OCI-LY7 (cell line): ENCODE measurements at regions not wholly inside any gene's neighbourhood (a gene's known extent, or its start where the extent isn't known, plus 50 kb on each side); places are given as distances from the start of the nearest gene placed in this dataset.
"Not testable (repeated sequence)": the region's sequence is repeated elsewhere in the genome, so short reads cannot be mapped to it uniquely, and the experiment has no call there.

Experiments used
- BruUV-seq: library from RNA; stranded (reverse); fragments of 400-500 nt; replicated peaks from 2 replicates; lab custom pipeline; 2021; lab: Mats Ljungman, UMichigan
- CTCF ChIA-PET: fragments of 300-600 bp; sonication (Branson Sonifier 250); formaldehyde crosslinking; loops from one replicate; lab custom pipeline; 2022; ENCODE audit warnings: antibody characterized with exemption; ENCODE audit not compliant: unreplicated experiment; lab: Charles Lee
- POLR2A ChIA-PET: fragments of 300-600 bp; sonication (Branson Sonifier 250); formaldehyde crosslinking; loops from one replicate; lab custom pipeline; 2022; ENCODE audit warnings: antibody characterized with exemption; lab: Charles Lee
- DNase-seq: peaks from one replicate; pipeline ENCODE4 v3.0.0-alpha.2; 2015; ENCODE audit warnings: low spot score
- H2AFZ ChIP-seq: fragments of 200-600 bp; sonication (generic), shearing (Covaris generic); 2 replicates; pipeline ENCODE4 v1.6.1; 2014; ENCODE audit warnings: mild to moderate bottlenecking, antibody characterized with exemption, low read length, moderate library complexity
- H3K27ac ChIP-seq: fragments of 200-600 bp; sonication (generic); 2 replicates; pipeline ENCODE4 v1.5.1; 2014; ENCODE audit warnings: mixed run types, low read depth, mild to moderate bottlenecking, moderate library complexity, low read length, inconsistent platforms; ENCODE audit not compliant: poor library complexity, severe bottlenecking
- H3K36me3 ChIP-seq: fragments of 200-600 bp; sonication (generic); 2 replicates; pipeline ENCODE4 v1.6.1; 2014; ENCODE audit warnings: mild to moderate bottlenecking, antibody characterized with exemption, low read length, moderate library complexity, mixed read lengths; ENCODE audit not compliant: insufficient read depth
- H3K4me1 ChIP-seq: fragments of 200-600 bp; sonication (generic); 2 replicates; pipeline ENCODE4 v1.5.1; 2014; ENCODE audit warnings: mild to moderate bottlenecking, low read length; ENCODE audit not compliant: insufficient read depth, poor library complexity, severe bottlenecking
- H3K4me2 ChIP-seq: fragments of 200-600 bp; sonication (generic); 2 replicates; pipeline ENCODE4 v1.6.1; 2014; ENCODE audit warnings: mild to moderate bottlenecking, low read length
- H3K4me3 ChIP-seq: fragments of 200-600 bp; sonication (generic); 2 replicates; pipeline ENCODE4 v1.5.1; 2014; ENCODE audit warnings: mild to moderate bottlenecking, low read depth, low read length; ENCODE audit not compliant: poor library complexity, severe bottlenecking
- H3K79me2 ChIP-seq: fragments of 200-600 bp; sonication (generic); 2 replicates; pipeline ENCODE4 v1.6.1; 2016; ENCODE audit warnings: low read depth, mild to moderate bottlenecking, low read length, moderate library complexity, mixed read lengths; ENCODE audit not compliant: insufficient read depth
- H3K9me2 ChIP-seq: fragments of 200-600 bp; sonication (generic); 2 replicates; pipeline ENCODE4 v1.6.1; 2016; ENCODE audit warnings: mild to moderate bottlenecking, low read length, mixed read lengths; ENCODE audit not compliant: insufficient read depth
- H3K9me3 ChIP-seq: fragments of 200-600 bp; sonication (generic); 2 replicates; pipeline ENCODE4 v1.6.1; 2014; ENCODE audit warnings: mild to moderate bottlenecking, mixed run types, low read length, mixed read lengths
- H4K20me1 ChIP-seq: fragments of 200-600 bp; sonication (generic); 2 replicates; pipeline ENCODE4 v1.6.1; 2014; ENCODE audit warnings: mild to moderate bottlenecking, antibody characterized with exemption, low read length, moderate library complexity, mixed read lengths; ENCODE audit not compliant: insufficient read depth
- CTCF ChIP-seq: fragments of 200-600 bp; sonication (generic); conservative IDR thresholded peaks from 2 replicates; pipeline ENCODE4 v1.5.1; 2014; ENCODE audit warnings: mild to moderate bottlenecking, antibody characterized with exemption, low read length, moderate library complexity, mixed read lengths
- EZH2phosphoT487 ChIP-seq: fragments of 200-600 bp; sonication (generic); IDR thresholded peaks from 2 replicates; pipeline ENCODE4 v1.6.1; 2018; ENCODE audit warnings: low read depth, borderline replicate concordance, mild to moderate bottlenecking, mixed run types, antibody characterized with exemption, low read length, moderate library complexity, mixed read lengths
- intact Hi-C: fragments of 100-400 bp; cut with micrococcal nuclease; formaldehyde crosslinking; loops from one replicate; pipeline ENCODE4 v1.10.0; 2022; ENCODE audit not compliant: unreplicated experiment

GRCh38 chr12:116327992-116328391 is 50.5 kb upstream of the MED13L start:
- H3K9me3 ChIP-seq, H3K4me1 ChIP-seq, H3K9me2 ChIP-seq, POLR2A ChIA-PET, H3K4me2 ChIP-seq, H3K79me2 ChIP-seq, H3K36me3 ChIP-seq, H3K27ac ChIP-seq, H4K20me1 ChIP-seq, DNase-seq, intact Hi-C loops, H3K4me3 ChIP-seq, CTCF ChIA-PET, BruUV-seq, H2AFZ ChIP-seq: not testable (repeated sequence)

GRCh38 chr12:116331876-116332275 is 54.4 kb upstream of the MED13L start:
- Histone ChIP-seq H3K9me3 (no peaks in the 10 kb centered on the region), H3K79me2 (no peaks in the 10 kb centered on the region), H3K4me3 (no peak overlapping the region), H3K4me1 (no peaks in the 10 kb centered on the region), H4K20me1 (no peaks in the 10 kb centered on the region), H3K9me2 (no peaks in the 10 kb centered on the region), H3K27ac (no peak overlapping the region), H3K4me2 (no peak overlapping the region), H3K36me3 (no peaks in the 10 kb centered on the region), H2AFZ (no peak overlapping the region)
- intact Hi-C loops, result loop anchor here (10.0 kb wide), 1 partner anchor 263 kb away; no protein-coding TSS in a partner anchor
- BruUV-seq, result no TSS peak
- DNase-seq, result no peak
- no peak for TF ChIP-seq CTCF
- TF ChIP-seq EZH2phosphoT487, result no peak
- CTCF ChIA-PET, result no interaction called here
- POLR2A ChIA-PET, result no interaction called here

- Histone ChIP-seq H3K4me2 (no peak overlapping the region), H3K4me1 (no peaks in the 10 kb centered on the region), H3K9me2 (no peaks in the 10 kb centered on the region), H3K36me3 (no peaks in the 10 kb centered on the region), H3K79me2 (no peaks in the 10 kb centered on the region), H3K4me3 (no peak overlapping the region), H4K20me1 (no peaks in the 10 kb centered on the region), H3K9me3 (no peaks in the 10 kb centered on the region), H3K27ac (no peak overlapping the region), H2AFZ (no peak overlapping the region)
- no peak for DNase-seq
- no TSS peak for BruUV-seq
- intact Hi-C loops, result loop anchor here (10.0 kb wide), 1 partner anchor 262 kb away; no protein-coding TSS in a partner anchor
- CTCF ChIA-PET, result no interaction called here
- POLR2A ChIA-PET, result no interaction called here
- TF ChIP-seq EZH2phosphoT487, result no peak
- no peak for TF ChIP-seq CTCF
Observed at GRCh38 chr12:116332705-116333380, 55.4 kb upstream of the MED13L start.
